ENCODE measurements at regions not wholly inside any gene's neighbourhood (a gene's known extent, or its start where the extent isn't known, plus 50 kb on each side); places are given as distances from the start of the nearest gene placed in this dataset.

DNA sequence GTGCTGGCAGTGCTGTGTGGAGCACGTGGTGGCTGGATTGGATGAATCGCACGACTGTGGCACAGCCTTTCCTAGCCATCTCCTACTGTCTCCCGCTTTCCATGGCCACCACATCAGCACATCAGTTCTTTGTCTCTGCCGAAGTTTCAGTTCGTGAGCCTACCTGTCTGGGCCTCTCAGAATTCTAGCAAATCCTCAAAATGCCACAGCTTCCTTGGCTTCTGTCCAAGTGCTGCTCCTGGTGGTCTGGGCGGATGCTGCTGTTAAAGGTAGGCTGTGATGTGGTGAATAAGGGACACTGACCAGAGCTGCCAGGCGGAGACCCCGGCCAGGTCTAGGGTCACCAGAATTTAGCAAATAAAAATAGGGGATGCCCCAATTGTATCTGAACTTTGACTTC lies 237.4 kb downstream of the LPIN1 start:
- no peaks in the 10 kb centered on the region for H4K20me1 ChIP-seq (ENCODE audit: insufficient read depth)
- no peak overlapping the region for H3K27ac ChIP-seq (ENCODE audit: low read depth, low read length)
- H3K79me2 ChIP-seq (ENCODE audit: insufficient read depth, low read length): no peaks in the 10 kb centered on the region
- H3K9me2 ChIP-seq (ENCODE audit: insufficient read depth): no peaks in the 10 kb centered on the region
- intact Hi-C loops (cut with micrococcal nuclease): no loop called here
- no peak overlapping the region for H2AFZ ChIP-seq (ENCODE audit: low read depth, low read length, poor library complexity, severe bottlenecking)
- no peaks in the 10 kb centered on the region for H3K4me1 ChIP-seq (ENCODE audit: control insufficient read depth in 1 of 2, insufficient read depth in 2 of 2, low read length in 2 of 2)
- no peaks in the 10 kb centered on the region for H3K27me3 ChIP-seq (ENCODE audit: insufficient read depth, low read length)
- TF ChIP-seq CBX3 (IDR thresholded peaks at IDR 0.05; ENCODE audit: low read depth) (no peak), SIN3A (IDR thresholded peaks at IDR 0.05; ENCODE audit: low read depth) (no peak)
- ATAC-seq (no peak), DNase-seq (ENCODE audit: low read depth, low spot score) (no peak)
- no peak overlapping the region for H3K4me3 ChIP-seq (replicated peaks in 1 of 2; ENCODE audit: low read depth in 1 of 2, low read length in 2 of 2)
- H3K36me3 ChIP-seq (ENCODE audit: control insufficient read depth in 1 of 2, insufficient read depth in 2 of 2, low read length in 2 of 2): no peaks in the 10 kb centered on the region
- no peak overlapping the region for H3K9ac ChIP-seq (ENCODE audit: low read length)
- ChIA-PET RAD21 (ENCODE audit: low non-redundant PET in 1 of 2, low total read pairs in 2 of 2, uncharacterized antibody in 2 of 2, unreplicated experiment in 2 of 2) (no interaction called here), CTCF (no interaction called here), POLR2A (no interaction called here)
- H3K9me3 ChIP-seq (ENCODE audit: control insufficient read depth in 1 of 2, insufficient read depth in 1 of 2, low read depth in 1 of 2, low read length in 2 of 2): no peaks in the 10 kb centered on the region
- no peak overlapping the region for H3K4me2 ChIP-seq (ENCODE audit: low read length)
- BruUV-seq (replicated peaks): no TSS peak

DNA sequence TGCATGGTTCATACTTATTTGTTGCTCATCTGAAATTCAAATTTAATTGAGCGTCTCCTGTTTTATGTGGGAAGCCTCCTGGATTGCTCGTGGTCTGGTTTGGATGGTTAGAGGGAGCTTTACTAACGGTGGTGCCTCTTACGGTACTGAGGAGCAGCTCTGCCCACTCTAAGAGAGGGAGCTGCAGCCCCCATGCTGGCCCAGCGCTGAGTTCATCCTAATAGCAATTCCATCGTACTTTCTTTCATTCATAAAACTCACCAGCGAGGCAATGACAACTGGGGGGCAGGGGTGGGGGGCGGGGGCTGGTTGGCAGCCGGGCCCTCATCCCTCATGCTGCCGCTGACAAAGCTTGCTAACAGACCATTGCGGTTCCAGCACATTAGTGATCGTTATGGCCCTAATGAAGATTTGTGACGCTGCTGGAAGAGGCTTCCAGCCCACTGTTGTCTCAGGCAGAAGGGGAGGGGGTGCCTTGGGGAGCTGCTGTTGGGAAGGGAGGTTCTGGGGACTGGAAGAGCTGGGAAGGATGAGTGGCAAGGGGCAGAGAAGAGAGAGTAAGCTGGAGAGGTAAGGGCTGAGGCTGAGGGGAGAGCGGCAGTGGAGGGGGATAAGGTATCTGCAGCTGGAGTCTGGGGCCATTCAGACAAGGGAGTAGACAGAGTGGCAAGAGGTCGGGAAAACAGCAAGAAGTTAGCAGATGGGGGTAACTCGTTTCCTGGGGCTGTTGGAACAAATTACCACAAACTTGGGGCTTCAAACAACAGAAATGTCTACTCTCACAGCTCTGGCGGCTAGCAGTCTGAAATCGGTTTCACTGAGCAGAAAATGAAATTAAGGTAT lies 238.1 kb downstream of the LPIN1 start:
- ChIA-PET POLR2A (no interaction called here), CTCF (no interaction called here), RAD21 (ENCODE audit: low non-redundant PET in 1 of 2, low total read pairs in 2 of 2, uncharacterized antibody in 2 of 2, unreplicated experiment in 2 of 2) (no interaction called here)
- Histone ChIP-seq H4K20me1 (ENCODE audit: insufficient read depth) (no peaks in the 10 kb centered on the region), H3K27ac (ENCODE audit: low read depth, low read length) (no peak overlapping the region), H3K4me3 (replicated peaks in 1 of 2; ENCODE audit: low read depth in 1 of 2, low read length in 2 of 2) (no peak overlapping the region), H3K4me2 (ENCODE audit: low read length) (no peak overlapping the region), H3K9me2 (ENCODE audit: insufficient read depth) (no peaks in the 10 kb centered on the region), H3K9me3 (ENCODE audit: control insufficient read depth in 1 of 2, insufficient read depth in 1 of 2, low read depth in 1 of 2, low read length in 2 of 2) (no peaks in the 10 kb centered on the region), H3K27me3 (ENCODE audit: insufficient read depth, low read length) (no peaks in the 10 kb centered on the region), H3K9ac (ENCODE audit: low read length) (no peak overlapping the region), H3K36me3 (ENCODE audit: control insufficient read depth in 1 of 2, insufficient read depth in 2 of 2, low read length in 2 of 2) (no peaks in the 10 kb centered on the region), H3K79me2 (ENCODE audit: insufficient read depth, low read length) (no peaks in the 10 kb centered on the region), H3K4me1 (ENCODE audit: control insufficient read depth in 1 of 2, insufficient read depth in 2 of 2, low read length in 2 of 2) (no peaks in the 10 kb centered on the region), H2AFZ (ENCODE audit: low read depth, low read length, poor library complexity, severe bottlenecking) (no peak overlapping the region)
- intact Hi-C loops (cut with micrococcal nuclease): no loop called here
- TF ChIP-seq CBX3 (IDR thresholded peaks at IDR 0.05; ENCODE audit: low read depth) (no peak), RAD21 (IDR thresholded peaks at IDR 0.05; ENCODE audit: low read depth) (no peak), EZH2 (IDR thresholded peaks at IDR 0.05) (no peak), SRF (IDR thresholded peaks at IDR 0.05; ENCODE audit: low read depth) (no peak), SP1 (IDR thresholded peaks at IDR 0.05; ENCODE audit: low read depth) (no peak)
- TF ChIP-seq, protein P1, sequence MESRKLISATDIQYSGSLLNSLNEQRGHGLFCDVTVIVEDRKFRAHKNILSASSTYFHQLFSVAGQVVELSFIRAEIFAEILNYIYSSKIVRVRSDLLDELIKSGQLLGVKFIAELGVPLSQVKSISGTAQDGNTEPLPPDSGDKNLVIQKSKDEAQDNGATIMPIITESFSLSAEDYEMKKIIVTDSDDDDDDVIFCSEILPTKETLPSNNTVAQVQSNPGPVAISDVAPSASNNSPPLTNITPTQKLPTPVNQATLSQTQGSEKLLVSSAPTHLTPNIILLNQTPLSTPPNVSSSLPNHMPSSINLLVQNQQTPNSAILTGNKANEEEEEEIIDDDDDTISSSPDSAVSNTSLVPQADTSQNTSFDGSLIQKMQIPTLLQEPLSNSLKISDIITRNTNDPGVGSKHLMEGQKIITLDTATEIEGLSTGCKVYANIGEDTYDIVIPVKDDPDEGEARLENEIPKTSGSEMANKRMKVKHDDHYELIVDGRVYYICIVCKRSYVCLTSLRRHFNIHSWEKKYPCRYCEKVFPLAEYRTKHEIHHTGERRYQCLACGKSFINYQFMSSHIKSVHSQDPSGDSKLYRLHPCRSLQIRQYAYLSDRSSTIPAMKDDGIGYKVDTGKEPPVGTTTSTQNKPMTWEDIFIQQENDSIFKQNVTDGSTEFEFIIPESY (IDR thresholded peaks at IDR 0.05; ENCODE audit: extremely low read depth, insufficient replicate concordance, low read length): no peak
- DNase-seq (ENCODE audit: low read depth, low spot score): no peak
- no TSS peak for BruUV-seq (replicated peaks)
- ATAC-seq: no peak
